ENCODE measurements at regions not wholly inside any gene's neighbourhood (a gene's known extent, or its start where the extent isn't known, plus 50 kb on each side); places are given as distances from the start of the nearest gene placed in this dataset.
"Not testable (repeated sequence)": the region's sequence is repeated elsewhere in the genome, so short reads cannot be mapped to it uniquely, and the experiment has no call there.

GRCh38 chr6:106739387-106739786 is 110.0 kb downstream of the QRSL1 start:
- DNase-seq: no peak

- no peak for DNase-seq
These were observed 107.1 kb downstream of the QRSL1 start for GRCh38 chr6:106736502-106736901.

GRCh38 chr6:106735828-106736227 is 106.5 kb downstream of the QRSL1 start:
- DNase-seq: no peak

- DNase-seq: no peak
These were observed 105.8 kb downstream of the QRSL1 start for GRCh38 chr6:106735136-106735633.

- no peak for DNase-seq
These were observed 104.0 kb downstream of the QRSL1 start for GRCh38 chr6:106733386-106733785.

- DNase-seq: no peak
These were observed 103.1 kb downstream of the QRSL1 start for GRCh38 chr6:106732376-106732940.

- no peak for DNase-seq
These were observed 102.4 kb downstream of the QRSL1 start for GRCh38 chr6:106731843-106732160.

- DNase-seq: no peak
These were observed 101.9 kb downstream of the QRSL1 start for GRCh38 chr6:106731144-106731842.

GRCh38 chr6:106730718-106731117 is 101.3 kb downstream of the QRSL1 start:
- DNase-seq: no peak

- no peak for DNase-seq
These were observed 100.9 kb downstream of the QRSL1 start for GRCh38 chr6:106730264-106730663.

GRCh38 chr6:106729841-106730240 is 100.5 kb downstream of the QRSL1 start:
- no peak for DNase-seq

GRCh38 chr6:106728296-106728870 is 99.0 kb downstream of the QRSL1 start:
- no peak for DNase-seq

GRCh38 chr6:106727480-106728149 is 98.2 kb downstream of the QRSL1 start:
- no peak for DNase-seq

- no peak for DNase-seq
These were observed 95.5 kb downstream of the QRSL1 start for GRCh38 chr6:106724848-106725247.

- DNase-seq: no peak
These were observed 95.0 kb downstream of the QRSL1 start for GRCh38 chr6:106724337-106724736.

- DNase-seq: not testable (repeated sequence)
These were observed 94.0 kb downstream of the QRSL1 start for GRCh38 chr6:106723419-106723818.

- DNase-seq: not testable (repeated sequence)
These were observed 91.8 kb downstream of the QRSL1 start for GRCh38 chr6:106721189-106721588.

All from RPMI8226 (cell line).